ENCODE measurements at regions not wholly inside any gene's neighbourhood (a gene's known extent, or its start where the extent isn't known, plus 50 kb on each side); places are given as distances from the start of the nearest gene placed in this dataset.

DNA sequence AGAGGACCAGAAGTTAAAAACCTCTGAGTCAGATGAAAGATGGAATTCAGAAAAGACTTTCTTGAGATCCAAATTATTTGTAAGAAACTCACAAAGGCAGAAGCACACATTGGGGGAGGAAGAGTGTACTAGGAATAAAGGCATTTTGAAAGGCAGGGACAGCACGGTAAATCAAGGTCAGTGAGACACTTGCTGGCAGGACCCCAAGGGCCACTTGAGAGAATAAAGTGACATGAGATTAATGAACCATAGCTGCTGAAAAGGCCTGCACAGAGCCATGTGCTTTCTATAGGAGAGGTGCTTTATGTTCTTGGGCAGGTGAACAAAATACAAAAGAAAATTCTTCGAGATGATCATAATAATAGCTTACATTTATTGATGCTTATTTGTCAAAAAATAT is 929.9 kb upstream of the MBL2 start:
- H3K4me3 Mint-ChIP-seq: no peak overlapping the region
- no peak overlapping the region for H3T11ph ChIP-seq (ENCODE audit: low read length)
- H3K27ac ChIP-seq (ENCODE audit: insufficient read length, low read depth, low read length): no peak overlapping the region
- H2BK20ac ChIP-seq (ENCODE audit: low read depth, low read length, poor library complexity, severe bottlenecking): no peak overlapping the region
- H4K91ac ChIP-seq (ENCODE audit: insufficient read length, low read depth, low read length): no peak overlapping the region
- H3K9me3 Mint-ChIP-seq: peaks cover 8 to 11% of the 10 kb centered on the region in 2 experiments; a peak in 3 of 5 replicates
- no CpG with 5 or more reads among the region's 2 CpGs for WGBS (ENCODE audit: extremely low coverage, insufficient read length, low lambda C conversion rate)
- H2BK5ac ChIP-seq (ENCODE audit: insufficient read length, low read length): no peak overlapping the region
- no peaks in the 10 kb centered on the region for H3K9me3 ChIP-seq (ENCODE audit: control insufficient read depth, low read depth, low read length)
- H3K4me1 Mint-ChIP-seq: no peaks in the 10 kb centered on the region
- no peak overlapping the region for H3K4me2 ChIP-seq (ENCODE audit: insufficient read depth, insufficient read length, low read length)
- no peak overlapping the region for H2BK120ac ChIP-seq (ENCODE audit: low read depth, low read length, poor library complexity, severe bottlenecking)
- no peaks in the 10 kb centered on the region for H3K79me1 ChIP-seq (ENCODE audit: insufficient read depth, low read depth, low read length, poor library complexity, severe bottlenecking)
- no peak overlapping the region for H3K14ac ChIP-seq (ENCODE audit: insufficient read depth, low read length)
- peak overlapping the region in 1 of 3 experiments; percentile 6; a peak in 1 of 7 replicates for H3K27ac Mint-ChIP-seq
- no peak overlapping the region for H3K4ac ChIP-seq (ENCODE audit: low read depth, low read length)
- H2AFZ ChIP-seq (ENCODE audit: low read length): no peak overlapping the region
- H3K23ac ChIP-seq (ENCODE audit: insufficient read length, low read depth, low read length): no peak overlapping the region
- no peaks in the 10 kb centered on the region for H3K79me2 ChIP-seq (ENCODE audit: insufficient read depth, low read length)
- no peak for DNase-seq
- no peak overlapping the region for H3K9ac ChIP-seq (ENCODE audit: extremely low read depth, insufficient read length, low read length)
- H3K23me2 ChIP-seq (ENCODE audit: insufficient read length, low read depth, low read length, poor library complexity, severe bottlenecking): no peaks in the 10 kb centered on the region
- no peaks in the 10 kb centered on the region for H3K27me3 Mint-ChIP-seq (ENCODE audit: low read depth)
- no peak overlapping the region for H2AK5ac ChIP-seq (ENCODE audit: insufficient read length, low read length)
- no peaks in the 10 kb centered on the region for H3K27me3 ChIP-seq (ENCODE audit: insufficient read depth, low read length)
- no peaks in the 10 kb centered on the region for H4K20me1 ChIP-seq (ENCODE audit: control insufficient read depth, insufficient read depth, insufficient read length)
- no peak overlapping the region for H3K18ac ChIP-seq (ENCODE audit: insufficient read length, low read depth, low read length)
- TF ChIP-seq CTCF (conservative IDR thresholded peaks at IDR 0.05): no peak
- H3K56ac ChIP-seq (ENCODE audit: insufficient read length, low read depth, low read length): no peak overlapping the region
- no peak overlapping the region for H2BK12ac ChIP-seq (ENCODE audit: insufficient read length, low read depth, low read length)
- H3K36me3 Mint-ChIP-seq (ENCODE audit: insufficient read depth in 1 of 3, low read depth in 3 of 3): peaks cover 0 to 12% (median 3%) of the 10 kb centered on the region in 3 experiments; a peak in 3 of 7 replicates
- H4K5ac ChIP-seq (ENCODE audit: insufficient read length, low read depth, low read length): no peak overlapping the region
- H4K8ac ChIP-seq (replicated peaks; ENCODE audit: insufficient read length, low read depth, low read length): no peak overlapping the region
- no peak overlapping the region for H2BK15ac ChIP-seq (ENCODE audit: low read depth, low read length)
- H3K4me1 ChIP-seq (ENCODE audit: insufficient read depth, low read length): no peaks in the 10 kb centered on the region
